A549 (cell line): ENCODE measurements at regions not wholly inside any gene's neighbourhood (a gene's known extent, or its start where the extent isn't known, plus 50 kb on each side); places are given as distances from the start of the nearest gene placed in this dataset.

ENCODE experiments used
- ATAC-seq, 2 experiments: fragments of 200-7000 bp in 1 of 2; fragments of >200 bp in 1 of 2; cut with Nextera tagmentation in 1 of 2; cut with Tn5 transposase in 1 of 2; 3 replicates each; pipeline versions ENCODE4 v1.8.0 to v1.9.1; 2018 to 2020; ENCODE audit warnings: mild to moderate bottlenecking in 1 of 2, moderate library complexity in 1 of 2
- CTCF ChIA-PET: fragments of 300-600 bp; sonication (Branson Sonifier 250); formaldehyde crosslinking; extraction: SDS; loops from one replicate; lab custom pipeline; 2021; ENCODE audit warnings: antibody characterized with exemption, inconsistent platforms; lab: Yijun Ruan, JAX
- POLR2A ChIA-PET: fragments of 350-600 bp; formaldehyde crosslinking; extraction: SDS; loops from one replicate; lab custom pipeline; 2021; ENCODE audit warnings: antibody characterized with exemption, inconsistent platforms; lab: Yijun Ruan, JAX
- DNase-seq, 2 experiments: peaks; one replicate each; pipeline versions ENCODE4 v3.0.0 to v3.0.0-alpha.2; 2011 to 2016; ENCODE audit warnings: low read depth in 1 of 2, low spot score in 1 of 2
- FAIRE-seq: peaks from 2 replicates; lab custom pipeline; 2011; peaks lifted over from hg19 to GRCh38; lab: Jason Lieb, UNC
- H3K27ac ChIP-seq, 2 experiments: fragments of >200 bp; sonication (Bioruptor Twin); formaldehyde crosslinking; 3 replicates each; pipeline ENCODE4 v1.5.1; 2016 to 2017
- H3K4me1 ChIP-seq: fragments of >200 bp; sonication (Bioruptor Twin); formaldehyde crosslinking; 3 replicates; pipeline ENCODE4 v1.6.1; 2016
- H3K4me2 ChIP-seq: fragments of >200 bp; sonication (Bioruptor Twin); formaldehyde crosslinking; 3 replicates; pipeline ENCODE4 v1.6.1; 2016
- H3K4me3 ChIP-seq: fragments of >200 bp; sonication (Bioruptor Twin); formaldehyde crosslinking; 3 replicates; pipeline ENCODE4 v1.5.1; 2016
- H3K9me3 ChIP-seq: fragments of >200 bp; sonication (Bioruptor Twin); formaldehyde crosslinking; 3 replicates; pipeline ENCODE4 v1.6.1; 2016
- ATOH8 ChIP-seq: fragments of 250-450 bp; sonication (Bioruptor Pico); IDR thresholded peaks from 2 replicates; pipeline ENCODE4 v1.5.0; 2020; ENCODE audit warnings: low read depth, mild to moderate bottlenecking, moderate library complexity
- CBX2 ChIP-seq: fragments of 200-600 bp; sonication (generic); IDR thresholded peaks from 2 replicates; pipeline ENCODE4 v1.6.1; 2016; ENCODE audit warnings: low read depth, mild to moderate bottlenecking, borderline replicate concordance
- CHD4 ChIP-seq: fragments of 200-600 bp; sonication (generic); IDR thresholded peaks from 2 replicates; pipeline ENCODE4 v1.6.1; 2016; ENCODE audit warnings: antibody characterized with exemption, mild to moderate bottlenecking, borderline replicate concordance
- CTCF ChIP-seq: fragments of >200 bp; sonication (Bioruptor Twin); formaldehyde crosslinking; IDR thresholded peaks from 3 replicates; pipeline ENCODE4 v1.5.1; 2016
- EHF ChIP-seq: fragments of 250-450 bp; sonication (Bioruptor Pico); IDR thresholded peaks from 2 replicates; pipeline ENCODE4 v1.5.0; 2020; ENCODE audit warnings: mild to moderate bottlenecking
- EHMT2 ChIP-seq: fragments of 200-600 bp; sonication (generic); IDR thresholded peaks from 2 replicates; pipeline ENCODE4 v1.6.1; 2016; ENCODE audit warnings: antibody characterized with exemption, low read depth, mild to moderate bottlenecking, moderate library complexity
- EP300 ChIP-seq, 2 experiments: fragments of >200 bp; sonication (Bioruptor Twin); formaldehyde crosslinking; IDR thresholded peaks; 2 replicates in 1 of 2; 3 replicates in 1 of 2; pipeline ENCODE4 v1.6.1; 2016 to 2017
- FOSB ChIP-seq: fragments of 250-450 bp; sonication (Bioruptor Pico); IDR thresholded peaks from 2 replicates; pipeline ENCODE4 v1.5.0; 2020; ENCODE audit warnings: mild to moderate bottlenecking, moderate library complexity
- FOSL2 ChIP-seq, 2 experiments: fragments of 450-650 bp in 1 of 2; fragments of >200 bp in 1 of 2; sonication (Bioruptor Twin) in 1 of 2; formaldehyde crosslinking; IDR thresholded peaks; 2 replicates each; pipeline versions ENCODE4 v1.5.0 to v1.6.1; 2016 to 2020; ENCODE audit warnings: mild to moderate bottlenecking in 1 of 2, moderate library complexity in 1 of 2
- FOXS1 ChIP-seq: fragments of 250-450 bp; sonication (Bioruptor Pico); IDR thresholded peaks from 2 replicates; pipeline ENCODE4 v1.5.0; 2020; ENCODE audit warnings: mild to moderate bottlenecking, moderate library complexity
- HES2 ChIP-seq: fragments of >200 bp; sonication (Bioruptor Twin); formaldehyde crosslinking; IDR thresholded peaks from 2 replicates; pipeline ENCODE4 v1.6.1; 2016
- KDM1A ChIP-seq: fragments of 200-600 bp; sonication (generic); IDR thresholded peaks from 2 replicates; pipeline ENCODE4 v1.6.1; 2016; ENCODE audit warnings: low read depth, mild to moderate bottlenecking
- KDM5A ChIP-seq: fragments of 200-600 bp; sonication (generic); IDR thresholded peaks from 2 replicates; pipeline ENCODE4 v1.6.1; 2016; ENCODE audit warnings: antibody characterized with exemption, mild to moderate bottlenecking
- MAFK ChIP-seq: fragments of 450-650 bp; IDR thresholded peaks from 2 replicates; pipeline ENCODE4 v1.6.1; 2014; ENCODE audit not compliant: partially characterized antibody
- MYC ChIP-seq: IDR thresholded peaks from 2 replicates; pipeline ENCODE4 v1.6.1; 2012; ENCODE audit warnings: mild to moderate bottlenecking, inconsistent platforms, low read length, improper control_type of control experiment, borderline replicate concordance
- PBX3 ChIP-seq: IDR thresholded peaks from 2 replicates; pipeline ENCODE4 v1.6.1; 2012
- REST ChIP-seq: fragments of 200-600 bp; sonication (generic); IDR thresholded peaks from 2 replicates; pipeline ENCODE4 v1.6.1; 2016; ENCODE audit warnings: antibody characterized with exemption, mild to moderate bottlenecking, moderate library complexity
- TFCP2L1 ChIP-seq: fragments of 250-450 bp; sonication (Bioruptor Pico); IDR thresholded peaks from 2 replicates; pipeline ENCODE4 v1.5.0; 2021; ENCODE audit warnings: mild to moderate bottlenecking
- USF2 ChIP-seq: fragments of 450-650 bp; IDR thresholded peaks from 2 replicates; pipeline ENCODE4 v1.6.1; 2014; ENCODE audit warnings: antibody characterized with exemption
- ZNF302 ChIP-seq: fragments of 250-450 bp; sonication (Bioruptor Pico); IDR thresholded peaks from 2 replicates; pipeline ENCODE4 v1.9.0; 2021; ENCODE audit warnings: inconsistent platforms, mild to moderate bottlenecking, moderate library complexity
- ZSCAN20 ChIP-seq: fragments of 250-450 bp; sonication (Bioruptor Pico); IDR thresholded peaks from 2 replicates; pipeline ENCODE4 v1.8.0; 2022; ENCODE audit warnings: mild to moderate bottlenecking, moderate library complexity
- WGBS: methylation state at CpG from one replicate; pipeline ENCODE4 v1.1.6; 2017; ENCODE audit errors: missing lambda C conversion rate; 5-methylcytosine and 5-hydroxymethylcytosine counted together

GRCh38 chr6:150478656-150479545 lies 110.1 kb downstream of the IYD start:
- TF ChIP-seq FOXS1 (no peak), PBX3 (no peak), KDM5A (no peak), EHMT2 (no peak), KDM1A (no peak), CBX2 (no peak), MYC (no peak), REST (no peak), ZNF302 (CRISPR knock-in tag) (no peak), CTCF (no peak), EP300 (IDR thresholded peaks at IDR 0.05) (no peak), FOSL2 (IDR thresholded peaks at IDR 0.05) (no peak), FOSL2 (CRISPR knock-in tag; IDR thresholded peaks at IDR 0.05) (no peak), HES2 (no peak), FOSB (no peak), EHF (no peak), CHD4 (no peak), MAFK (no peak)
- Histone ChIP-seq H3K4me2 (no peak overlapping the region), H3K4me3 (no peak overlapping the region), H3K9me3 (no peaks in the 10 kb centered on the region), H3K4me1 (no peaks in the 10 kb centered on the region), H3K27ac (no peak overlapping the region)
- 15% methylated on average over 7 of the region's 7 CpGs for WGBS
- CTCF ChIA-PET, result interaction anchor here (2.6 kb wide), 1 partner anchor 61 kb away, joined by 6 read pairs; no protein-coding TSS in a partner anchor
- no peak for FAIRE-seq
- no peak for DNase-seq
- no peak for ATAC-seq
- POLR2A ChIA-PET, result no interaction called here

- TF ChIP-seq TFCP2L1 (no peak), USF2 (no peak), ZSCAN20 (CRISPR knock-in tag) (no peak), ATOH8 (no peak), MYC (no peak)
- CTCF ChIA-PET, result no interaction called here
- WGBS, result 50% methylated on average over 4 of the region's 4 CpGs
- H3K9me3 ChIP-seq, result no peaks in the 10 kb centered on the region
- FAIRE-seq (no peak), ATAC-seq (no peak), DNase-seq (no peak)
- H3K4me1 ChIP-seq, result no peaks in the 10 kb centered on the region
- no peak overlapping the region for H3K4me2 ChIP-seq
- H3K27ac ChIP-seq, result no peak overlapping the region
- POLR2A ChIA-PET, result no interaction called here
- no peak overlapping the region for H3K4me3 ChIP-seq
These were observed 114.1 kb downstream of the IYD start for GRCh38 chr6:150482883-150483409.
